IMR-90 (cell line): ENCODE measurements at regions not wholly inside any gene's neighbourhood (a gene's known extent, or its start where the extent isn't known, plus 50 kb on each side); places are given as distances from the start of the nearest gene placed in this dataset.
A peak's percentile ranks its signal among the peaks of the same experiment; 100 is the strongest.

Experiments
- ATAC-seq: fragments of 200-7000 bp; cut with Tn5 transposase; 2 replicates; pipeline ENCODE4 v1.9.1; 2020; ENCODE audit warnings: low read depth, mild to moderate bottlenecking, moderate library complexity
- BruUV-seq: library from RNA; stranded (reverse); fragments of 400-500 nt; replicated peaks from 2 replicates; lab custom pipeline; 2021; lab: Mats Ljungman, UMichigan
- CTCF ChIA-PET: fragments of 300-600 bp; formaldehyde crosslinking; extraction: SDS; loops from one replicate; lab custom pipeline; 2021; ENCODE audit warnings: antibody characterized with exemption; lab: Yijun Ruan, JAX
- POLR2A ChIA-PET: fragments of 300-600 bp; sonication (Branson Sonifier 250); formaldehyde crosslinking; loops from one replicate; lab custom pipeline; 2022; ENCODE audit warnings: antibody characterized with exemption; ENCODE audit not compliant: unreplicated experiment; lab: Charles Lee
- DNase-seq: peaks from one replicate; pipeline ENCODE4 v3.0.0; 2013
- H2AFZ ChIP-seq: replicated peaks from 2 replicates; pipeline ENCODE3; 2013; ENCODE audit warnings: low read length, mild to moderate bottlenecking; ENCODE audit not compliant: poor library complexity
- H2AK5ac ChIP-seq: 2 replicates; pipeline ENCODE4 v1.6.1; 2013; ENCODE audit warnings: low read depth, low read length, inconsistent platforms
- H2AK9ac ChIP-seq: replicated peaks from 2 replicates; pipeline ENCODE3; 2013; ENCODE audit warnings: mild to moderate bottlenecking, low read depth, low read length, moderate library complexity; ENCODE audit not compliant: poor library complexity
- H2BK120ac ChIP-seq: 2 replicates; pipeline ENCODE4 v1.6.1; 2013; ENCODE audit warnings: low read depth, low read length, inconsistent platforms
- H2BK15ac ChIP-seq: 3 replicates; pipeline ENCODE4 v1.6.1; 2013; ENCODE audit warnings: low read depth, low read length, inconsistent platforms
- H2BK20ac ChIP-seq: 2 replicates; pipeline ENCODE4 v1.6.1; 2013; ENCODE audit warnings: low read depth, mild to moderate bottlenecking, inconsistent platforms, low read length, moderate library complexity
- H2BK5ac ChIP-seq: 2 replicates; pipeline ENCODE4 v1.6.1; 2013; ENCODE audit warnings: mild to moderate bottlenecking, low read depth, low read length, inconsistent platforms; ENCODE audit not compliant: poor library complexity, severe bottlenecking
- H3K14ac ChIP-seq: replicated peaks from 2 replicates; pipeline ENCODE4 v1.6.1; 2013; ENCODE audit warnings: low read depth, low read length, inconsistent platforms
- H3K18ac ChIP-seq: 2 replicates; pipeline ENCODE4 v1.6.1; 2013; ENCODE audit warnings: low read depth, low read length, control low read depth
- H3K23ac ChIP-seq: 2 replicates; pipeline ENCODE4 v1.6.1; 2013; ENCODE audit warnings: low read depth, low read length, inconsistent platforms
- H3K27ac ChIP-seq: 2 replicates; pipeline ENCODE4 v1.5.1; 2013; ENCODE audit warnings: mild to moderate bottlenecking, control low read depth, low read length; ENCODE audit not compliant: insufficient read depth
- H3K27me3 ChIP-seq: 2 replicates; pipeline ENCODE4 v1.6.1; 2013; ENCODE audit warnings: low read length; ENCODE audit not compliant: control insufficient read depth, insufficient read depth
- H3K36me3 ChIP-seq: 2 replicates; pipeline ENCODE4 v1.6.1; 2013; ENCODE audit warnings: low read length, mixed read lengths; ENCODE audit not compliant: control insufficient read depth, insufficient read depth
- H3K4ac ChIP-seq: 2 replicates; pipeline ENCODE4 v1.6.1; 2013; ENCODE audit warnings: low read depth, low read length, inconsistent platforms
- H3K4me1 ChIP-seq: 2 replicates; pipeline ENCODE4 v1.6.1; 2013; ENCODE audit warnings: low read length, mixed read lengths; ENCODE audit not compliant: control insufficient read depth, insufficient read depth
- H3K4me2 ChIP-seq: 2 replicates; pipeline ENCODE4 v1.6.1; 2013; ENCODE audit warnings: low read depth, mild to moderate bottlenecking, control low read depth, low read length, moderate library complexity
- H3K4me3 ChIP-seq: 2 replicates; pipeline ENCODE4 v1.5.1; 2013; ENCODE audit warnings: low read depth, mild to moderate bottlenecking, control low read depth, low read length, moderate library complexity; ENCODE audit not compliant: insufficient read depth
- H3K56ac ChIP-seq: 2 replicates; pipeline ENCODE4 v1.6.1; 2013; ENCODE audit warnings: low read length, inconsistent platforms; ENCODE audit not compliant: insufficient read depth; ENCODE audit errors: extremely low read depth
- H3K79me1 ChIP-seq, 2 experiments: 2 replicates each; pipeline ENCODE4 v1.6.1; 2013; ENCODE audit warnings: low read length in 2 of 2, inconsistent platforms in 1 of 2, low read depth in 1 of 2
- H3K9ac ChIP-seq: 2 replicates; pipeline ENCODE4 v1.6.1; 2013; ENCODE audit warnings: low read depth, low read length, control low read depth
- H3K9me1 ChIP-seq: 2 replicates; pipeline ENCODE4 v1.6.1; 2013; ENCODE audit warnings: low read length, inconsistent platforms; ENCODE audit not compliant: insufficient read depth
- H3K9me3 ChIP-seq: 2 replicates; pipeline ENCODE4 v1.6.1; 2013; ENCODE audit warnings: low read length; ENCODE audit not compliant: control insufficient read depth, insufficient read depth
- H4K20me1 ChIP-seq: 2 replicates; pipeline ENCODE4 v1.6.1; 2013; ENCODE audit warnings: low read length, inconsistent platforms; ENCODE audit not compliant: insufficient read depth
- H4K5ac ChIP-seq: 2 replicates; pipeline ENCODE4 v1.6.1; 2013; ENCODE audit warnings: mild to moderate bottlenecking, low read depth, low read length, control low read depth
- H4K8ac ChIP-seq, 2 experiments: 2 replicates each; pipeline ENCODE4 v1.6.1; 2013; ENCODE audit warnings: low read depth in 2 of 2, low read length in 2 of 2, control low read depth in 1 of 2, inconsistent platforms in 1 of 2
- H4K91ac ChIP-seq: 2 replicates; pipeline ENCODE4 v1.6.1; 2013; ENCODE audit warnings: low read depth, low read length, inconsistent platforms; ENCODE audit not compliant: insufficient read depth
- BHLHE40 ChIP-seq: fragments of 150-350 bp; IDR thresholded peaks from 2 replicates; pipeline ENCODE4 v1.6.1; 2016; ENCODE audit warnings: mild to moderate bottlenecking, low read depth, low read length
- CEBPB ChIP-seq: IDR thresholded peaks from 2 replicates; pipeline ENCODE4 v1.6.1; 2012; ENCODE audit warnings: low read depth, low read length, improper control_type of control experiment
- CHD1 ChIP-seq: IDR thresholded peaks from 2 replicates; pipeline ENCODE4 v1.6.1; 2012; ENCODE audit warnings: low read depth, low read length, improper control_type of control experiment
- ELK1 ChIP-seq: fragments of 150-350 bp; IDR thresholded peaks from 2 replicates; pipeline ENCODE4 v1.6.1; 2016; ENCODE audit warnings: low read depth, mild to moderate bottlenecking, low read length, moderate library complexity, borderline replicate concordance
- FOS ChIP-seq: fragments of 150-350 bp; IDR thresholded peaks from 2 replicates; pipeline ENCODE4 v1.6.1; 2016; ENCODE audit warnings: low read depth, low read length
- MAFK ChIP-seq: IDR thresholded peaks from 2 replicates; pipeline ENCODE4 v1.6.1; 2012; ENCODE audit warnings: low read depth, low read length, improper control_type of control experiment
- MAZ ChIP-seq: IDR thresholded peaks from 2 replicates; pipeline ENCODE4 v1.6.1; 2012; ENCODE audit warnings: low read depth, mild to moderate bottlenecking, low read length, improper control_type of control experiment, moderate library complexity, borderline replicate concordance
- MXI1 ChIP-seq: IDR thresholded peaks from 2 replicates; pipeline ENCODE4 v1.6.1; 2012; ENCODE audit warnings: low read depth, mild to moderate bottlenecking, low read length, moderate library complexity, borderline replicate concordance
- NFE2L2 ChIP-seq: fragments of 150-350 bp; IDR thresholded peaks from 2 replicates; pipeline ENCODE4 v1.6.1; 2016; ENCODE audit warnings: low read depth, mild to moderate bottlenecking, low read length
- POLR2A ChIP-seq: IDR thresholded peaks from 2 replicates; pipeline ENCODE4 v1.6.1; 2012; ENCODE audit warnings: mild to moderate bottlenecking, low read depth, low read length
- RAD21 ChIP-seq: IDR thresholded peaks from 2 replicates; pipeline ENCODE4 v1.6.1; 2012; ENCODE audit warnings: low read length, improper control_type of control experiment
- RCOR1 ChIP-seq: IDR thresholded peaks from 2 replicates; pipeline ENCODE4 v1.6.1; 2012; ENCODE audit warnings: mild to moderate bottlenecking, low read length, improper control_type of control experiment; ENCODE audit not compliant: insufficient replicate concordance
- RFX5 ChIP-seq: IDR thresholded peaks from 2 replicates; pipeline ENCODE4 v1.8.0; 2012; ENCODE audit warnings: low read depth, mild to moderate bottlenecking, low read length, moderate library complexity
- SMC3 ChIP-seq: fragments of 150-350 bp; IDR thresholded peaks from 2 replicates; pipeline ENCODE4 v1.6.1; 2016; ENCODE audit warnings: low read depth, mild to moderate bottlenecking, antibody characterized with exemption, low read length, moderate library complexity
- WGBS, 2 experiments: methylation state at CpG; one replicate each; pipeline versions ENCODE4 v1.1.5 to v1.1.7; 2013; ENCODE audit warnings: missing lambda C conversion rate in 2 of 2; ENCODE audit not compliant: insufficient read length in 1 of 2; ENCODE audit errors: extremely low coverage in 2 of 2; 5-methylcytosine and 5-hydroxymethylcytosine counted together
- dilution Hi-C: fragments of 300-500 bp; cut with HindIII; formaldehyde crosslinking; loops from one replicate; pipeline ENCODE4 v1.14.3; 2018; ENCODE audit warnings: low sequenced_read_pairs; ENCODE audit not compliant: unreplicated experiment
- in situ Hi-C: fragments of 300-500 bp; cut with MboI; formaldehyde crosslinking; loops from 3 replicates; pipeline ENCODE4 v1.14.3; 2019; ENCODE audit warnings: low sequenced_read_pairs, inconsistent platforms, mixed read lengths
- intact Hi-C: fragments of 100-400 bp; cut with micrococcal nuclease; formaldehyde crosslinking; loops from 2 replicates; pipeline ENCODE4 v1.10.0; 2022
- TF ChIP-seq, protein P1 (sequence below): conservative IDR thresholded peaks from 2 replicates; pipeline ENCODE4 v1.5.1; 2012; ENCODE audit warnings: mild to moderate bottlenecking, low read depth, low read length, improper control_type of control experiment
- TF ChIP-seq, protein P2 (sequence below): fragments of 150-350 bp; IDR thresholded peaks from 2 replicates; pipeline ENCODE4 v1.6.1; 2017; ENCODE audit warnings: mild to moderate bottlenecking, antibody characterized with exemption, low read length, low read depth

- Histone ChIP-seq H3K4me1 (no peaks in the 10 kb centered on the region), H3K9ac (no peak overlapping the region), H3K23ac (no peak overlapping the region), H2AFZ (no peak overlapping the region), H3K56ac (no peak overlapping the region), H2BK15ac (no peak overlapping the region), H3K27ac (no peak overlapping the region), H3K79me1 (no peaks in the 10 kb centered on the region), H3K9me1 (no peaks in the 10 kb centered on the region), H4K20me1 (no peaks in the 10 kb centered on the region), H2AK9ac (no peak overlapping the region), H4K8ac (no peak overlapping the region), H2BK120ac (no peak overlapping the region), H3K36me3 (no peaks in the 10 kb centered on the region), H2BK5ac (no peak overlapping the region), H2AK5ac (no peak overlapping the region), H4K5ac (no peak overlapping the region), H3K27me3 (peaks cover 17% of the 10 kb centered on the region), H4K91ac (no peak overlapping the region), H3K18ac (no peak overlapping the region), H2BK20ac (no peak overlapping the region), H3K14ac (no peak overlapping the region), H3K4me3 (no peak overlapping the region), H3K9me3 (no peaks in the 10 kb centered on the region), H3K4ac (no peak overlapping the region), H3K4me2 (no peak overlapping the region)
- intact Hi-C loops, result no loop called here
- dilution Hi-C loops, result no loop called here
- no TSS peak for BruUV-seq
- ATAC-seq (peak; percentile 86), DNase-seq (peak; percentile 48)
- TF ChIP-seq CEBPB (no peak), MAFK (no peak), SMC3 (no peak), FOS (no peak), POLR2A (no peak), MAZ (no peak), RCOR1 (no peak), CHD1 (no peak), RFX5 (no peak), BHLHE40 (no peak), ELK1 (no peak), NFE2L2 (no peak), RAD21 (no peak), MXI1 (no peak)
- TF ChIP-seq, protein P1, sequence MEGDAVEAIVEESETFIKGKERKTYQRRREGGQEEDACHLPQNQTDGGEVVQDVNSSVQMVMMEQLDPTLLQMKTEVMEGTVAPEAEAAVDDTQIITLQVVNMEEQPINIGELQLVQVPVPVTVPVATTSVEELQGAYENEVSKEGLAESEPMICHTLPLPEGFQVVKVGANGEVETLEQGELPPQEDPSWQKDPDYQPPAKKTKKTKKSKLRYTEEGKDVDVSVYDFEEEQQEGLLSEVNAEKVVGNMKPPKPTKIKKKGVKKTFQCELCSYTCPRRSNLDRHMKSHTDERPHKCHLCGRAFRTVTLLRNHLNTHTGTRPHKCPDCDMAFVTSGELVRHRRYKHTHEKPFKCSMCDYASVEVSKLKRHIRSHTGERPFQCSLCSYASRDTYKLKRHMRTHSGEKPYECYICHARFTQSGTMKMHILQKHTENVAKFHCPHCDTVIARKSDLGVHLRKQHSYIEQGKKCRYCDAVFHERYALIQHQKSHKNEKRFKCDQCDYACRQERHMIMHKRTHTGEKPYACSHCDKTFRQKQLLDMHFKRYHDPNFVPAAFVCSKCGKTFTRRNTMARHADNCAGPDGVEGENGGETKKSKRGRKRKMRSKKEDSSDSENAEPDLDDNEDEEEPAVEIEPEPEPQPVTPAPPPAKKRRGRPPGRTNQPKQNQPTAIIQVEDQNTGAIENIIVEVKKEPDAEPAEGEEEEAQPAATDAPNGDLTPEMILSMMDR, result no peak
- TF ChIP-seq, protein P2, sequence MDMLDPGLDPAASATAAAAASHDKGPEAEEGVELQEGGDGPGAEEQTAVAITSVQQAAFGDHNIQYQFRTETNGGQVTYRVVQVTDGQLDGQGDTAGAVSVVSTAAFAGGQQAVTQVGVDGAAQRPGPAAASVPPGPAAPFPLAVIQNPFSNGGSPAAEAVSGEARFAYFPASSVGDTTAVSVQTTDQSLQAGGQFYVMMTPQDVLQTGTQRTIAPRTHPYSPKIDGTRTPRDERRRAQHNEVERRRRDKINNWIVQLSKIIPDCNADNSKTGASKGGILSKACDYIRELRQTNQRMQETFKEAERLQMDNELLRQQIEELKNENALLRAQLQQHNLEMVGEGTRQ, result no peak
- WGBS, 2 experiments, result 25% methylated on average over 1 of the region's 4 CpGs; no CpG with 5 or more reads in 1 of the 2 experiments
- in situ Hi-C loops, result no loop called here
- POLR2A ChIA-PET, result no interaction called here
- CTCF ChIA-PET, result no interaction called here
Observed at GRCh38 chr3:127074900-127075360, 92.0 kb downstream of the PLXNA1 start.
